Mesenchymal stem cell (in vitro differentiated cells and primary cell): ENCODE measurements at regions not wholly inside any gene's neighbourhood (a gene's known extent, or its start where the extent isn't known, plus 50 kb on each side); places are given as distances from the start of the nearest gene placed in this dataset.

Experiments
- DNase-seq: peaks from one replicate; pipeline ENCODE4 v3.0.0-alpha.2; 2013
- H2AFZ ChIP-seq: one replicate; pipeline ENCODE4 v1.6.1; 2013; ENCODE audit warnings: low read depth, mild to moderate bottlenecking, control low read depth, inconsistent platforms, low read length, moderate library complexity
- H2AK5ac ChIP-seq: 2 replicates; pipeline ENCODE4 v1.6.1; 2013; ENCODE audit warnings: low read length, moderate library complexity, mild to moderate bottlenecking, inconsistent platforms; ENCODE audit not compliant: severe bottlenecking
- H2BK120ac ChIP-seq: one replicate; pipeline ENCODE4 v1.6.1; 2013; ENCODE audit warnings: low read depth, mild to moderate bottlenecking, inconsistent platforms, low read length, moderate library complexity
- H2BK12ac ChIP-seq, 2 experiments: one replicate each; pipeline ENCODE4 v1.6.1; 2013; ENCODE audit warnings: inconsistent platforms in 2 of 2, low read length in 2 of 2, mild to moderate bottlenecking in 2 of 2, moderate library complexity in 2 of 2, control low read depth in 1 of 2
- H2BK15ac ChIP-seq: one replicate; pipeline ENCODE4 v1.6.1; 2013; ENCODE audit warnings: mild to moderate bottlenecking, low read depth, inconsistent platforms; ENCODE audit not compliant: poor library complexity, severe bottlenecking
- H2BK5ac ChIP-seq: 2 replicates; pipeline ENCODE4 v1.6.1; 2013; ENCODE audit warnings: low read depth, mild to moderate bottlenecking, low read length, control low read depth, inconsistent platforms; ENCODE audit not compliant: poor library complexity, severe bottlenecking
- H3K14ac ChIP-seq, 2 experiments: one replicate each; pipeline ENCODE4 v1.6.1; 2013; ENCODE audit warnings: inconsistent platforms in 2 of 2, low read length in 2 of 2, control low read depth in 1 of 2, mild to moderate bottlenecking in 1 of 2, moderate library complexity in 1 of 2
- H3K18ac ChIP-seq, 2 experiments: one replicate each; pipeline ENCODE4 v1.6.1; 2013; ENCODE audit warnings: inconsistent platforms in 2 of 2, low read length in 2 of 2, control low read depth in 1 of 2, low read depth in 1 of 2, mild to moderate bottlenecking in 1 of 2
- H3K23ac ChIP-seq, 2 experiments: one replicate each; pipeline ENCODE4 v1.6.1; 2013; ENCODE audit warnings: inconsistent platforms in 2 of 2, low read length in 2 of 2, mild to moderate bottlenecking in 2 of 2, moderate library complexity in 2 of 2, control low read depth in 1 of 2
- H3K27ac ChIP-seq: 2 replicates; pipeline ENCODE4 v1.5.1; 2013; ENCODE audit warnings: mild to moderate bottlenecking, moderate library complexity, low read length, control low read depth, inconsistent platforms; ENCODE audit not compliant: poor library complexity, severe bottlenecking
- H3K27me3 ChIP-seq, 2 experiments: 2 replicates each; pipeline versions ENCODE4 v1.6.1 to v1.7.0; 2013; ENCODE audit warnings: low read length in 2 of 2, mild to moderate bottlenecking in 2 of 2, moderate library complexity in 2 of 2, control low read depth in 1 of 2, inconsistent platforms in 1 of 2; ENCODE audit not compliant: control insufficient read depth in 1 of 2, insufficient read depth in 1 of 2
- H3K36me3 ChIP-seq, 2 experiments: 2 replicates each; pipeline versions ENCODE4 v1.6.1 to v1.7.0; 2013; ENCODE audit warnings: low read length in 2 of 2, control low read depth in 1 of 2, inconsistent platforms in 1 of 2, low read depth in 1 of 2, mild to moderate bottlenecking in 1 of 2; ENCODE audit not compliant: insufficient read depth in 2 of 2, control insufficient read depth in 1 of 2
- H3K4ac ChIP-seq, 2 experiments: one replicate each; pipeline ENCODE4 v1.6.1; 2013; ENCODE audit warnings: inconsistent platforms in 2 of 2, low read length in 2 of 2, mild to moderate bottlenecking in 2 of 2, moderate library complexity in 2 of 2, control low read depth in 1 of 2, low read depth in 1 of 2
- H3K4me1 ChIP-seq: 2 replicates; pipeline ENCODE4 v1.6.1; 2013; ENCODE audit warnings: low read depth, low read length, control low read depth; ENCODE audit not compliant: control insufficient read depth, insufficient read depth
- H3K4me2 ChIP-seq: 2 replicates; pipeline ENCODE4 v1.6.1; 2013; ENCODE audit warnings: low read length, mild to moderate bottlenecking, inconsistent platforms; ENCODE audit not compliant: poor library complexity, severe bottlenecking
- H3K4me3 ChIP-seq, 2 experiments: 2 replicates each; pipeline versions ENCODE4 v1.5.1 to v1.7.0; 2013; ENCODE audit warnings: low read length in 2 of 2, mild to moderate bottlenecking in 2 of 2, control low read depth in 1 of 2, low read depth in 1 of 2; ENCODE audit not compliant: insufficient read depth in 1 of 2
- H3K79me1 ChIP-seq: replicated peaks from 2 replicates; pipeline ENCODE4 v1.6.1; 2013; ENCODE audit warnings: mild to moderate bottlenecking, control low read depth, low read length, inconsistent platforms; ENCODE audit not compliant: poor library complexity, severe bottlenecking
- H3K9ac ChIP-seq: 2 replicates; pipeline ENCODE4 v1.7.0; 2013; ENCODE audit warnings: mild to moderate bottlenecking, low read length, moderate library complexity
- H3K9me3 ChIP-seq: 2 replicates; pipeline ENCODE4 v1.7.0; 2013; ENCODE audit warnings: mild to moderate bottlenecking, low read length; ENCODE audit not compliant: control insufficient read depth
- H4K8ac ChIP-seq: one replicate; pipeline ENCODE4 v1.6.1; 2013; ENCODE audit warnings: inconsistent platforms, mild to moderate bottlenecking, low read length, moderate library complexity
- H4K91ac ChIP-seq: one replicate; pipeline ENCODE4 v1.6.1; 2013; ENCODE audit warnings: mild to moderate bottlenecking, low read length, inconsistent platforms
- WGBS: methylation state at CpG from one replicate; pipeline ENCODE4 v1.1.7; 2013; ENCODE audit warnings: mixed read lengths; 5-methylcytosine and 5-hydroxymethylcytosine counted together

- Histone ChIP-seq H3K27me3 (peaks cover 0 to 10% of the 10 kb centered on the region in 2 experiments), H3K79me1 (no peaks in the 10 kb centered on the region), H3K14ac (no peak overlapping the region), H3K4ac (no peak overlapping the region), H3K23ac (no peak overlapping the region), H3K9me3 (no peaks in the 10 kb centered on the region), H2BK12ac (no peak overlapping the region), H3K9ac (no peak overlapping the region), H2AFZ (no peak overlapping the region), H3K27ac (no peak overlapping the region), H2BK5ac (no peak overlapping the region), H3K4me1 (no peaks in the 10 kb centered on the region), H2BK120ac (no peak overlapping the region), H2AK5ac (no peak overlapping the region), H4K91ac (no peak overlapping the region), H2BK15ac (no peak overlapping the region), H3K18ac (no peak overlapping the region), H3K4me2 (no peak overlapping the region), H4K8ac (no peak overlapping the region), H3K36me3 (no peaks in the 10 kb centered on the region), H3K4me3 (no peak overlapping the region)
- no peak for DNase-seq
- 86% methylated on average over 4 of the region's 4 CpGs for WGBS
Observed at GRCh38 chr5:66498791-66499207, 97.4 kb upstream of the MAST4 start.

- WGBS = 97% methylated on average over 27 of the region's 30 CpGs
- Histone ChIP-seq H3K36me3 (no peaks in the 10 kb centered on the region), H3K9ac (no peak overlapping the region), H2BK15ac (no peak overlapping the region), H3K27ac (no peak overlapping the region), H3K4ac (no peak overlapping the region), H3K23ac (no peak overlapping the region), H3K4me2 (no peak overlapping the region), H3K4me1 (no peaks in the 10 kb centered on the region), H3K9me3 (no peaks in the 10 kb centered on the region), H2BK5ac (no peak overlapping the region), H4K8ac (no peak overlapping the region), H2BK12ac (no peak overlapping the region), H3K18ac (no peak overlapping the region), H2BK120ac (no peak overlapping the region), H4K91ac (no peak overlapping the region), H3K79me1 (no peaks in the 10 kb centered on the region), H3K27me3 (no peaks in the 10 kb centered on the region), H2AK5ac (no peak overlapping the region), H3K4me3 (no peak overlapping the region), H2AFZ (no peak overlapping the region), H3K14ac (no peak overlapping the region)
- no peak for DNase-seq
Observed at GRCh38 chr5:66503203-66503789, 92.9 kb upstream of the MAST4 start.

GRCh38 chr5:66507106-66507505, 89.1 kb upstream of the MAST4 start:
- H3K4ac ChIP-seq = no peak overlapping the region
- H3K79me1 ChIP-seq = no peaks in the 10 kb centered on the region
- WGBS = 63% methylated on average over 2 of the region's 2 CpGs
- H4K91ac ChIP-seq = no peak overlapping the region
- H3K4me1 ChIP-seq = no peaks in the 10 kb centered on the region
- no peak overlapping the region for H2BK120ac ChIP-seq
- H2AFZ ChIP-seq = no peak overlapping the region
- peaks cover 5% of the 10 kb centered on the region for H3K9me3 ChIP-seq
- H3K18ac ChIP-seq = no peak overlapping the region
- no peak for DNase-seq
- no peak overlapping the region for H2BK15ac ChIP-seq
- no peak overlapping the region for H2BK12ac ChIP-seq
- no peak overlapping the region for H3K4me3 ChIP-seq
- H3K36me3 ChIP-seq = no peaks in the 10 kb centered on the region
- H4K8ac ChIP-seq = no peak overlapping the region
- no peak overlapping the region for H2AK5ac ChIP-seq
- H3K23ac ChIP-seq = no peak overlapping the region
- no peaks in the 10 kb centered on the region for H3K27me3 ChIP-seq
- no peak overlapping the region for H3K9ac ChIP-seq
- H3K4me2 ChIP-seq = no peak overlapping the region
- H3K14ac ChIP-seq = no peak overlapping the region
- H3K27ac ChIP-seq = no peak overlapping the region
- no peak overlapping the region for H2BK5ac ChIP-seq

GRCh38 chr5:66511491-66511890, 84.7 kb upstream of the MAST4 start:
- Histone ChIP-seq H2AK5ac (no peak overlapping the region), H3K27ac (no peak overlapping the region), H4K91ac (no peak overlapping the region), H3K4me3 (no peak overlapping the region), H3K36me3 (no peaks in the 10 kb centered on the region), H3K23ac (no peak overlapping the region), H2BK120ac (no peak overlapping the region), H2BK15ac (no peak overlapping the region), H2BK12ac (no peak overlapping the region), H3K4ac (no peak overlapping the region), H4K8ac (no peak overlapping the region), H3K79me1 (no peaks in the 10 kb centered on the region), H3K14ac (no peak overlapping the region), H3K4me2 (no peak overlapping the region), H2BK5ac (no peak overlapping the region), H2AFZ (no peak overlapping the region), H3K4me1 (no peaks in the 10 kb centered on the region), H3K27me3 (no peaks in the 10 kb centered on the region), H3K9me3 (peaks cover 8% of the 10 kb centered on the region), H3K18ac (no peak overlapping the region), H3K9ac (no peak overlapping the region)
- no peak for DNase-seq
- WGBS = 94% methylated on average over 3 of the region's 4 CpGs
